ENCODE measurements at regions not wholly inside any gene's neighbourhood (a gene's known extent, or its start where the extent isn't known, plus 50 kb on each side); places are given as distances from the start of the nearest gene placed in this dataset.

DNA sequence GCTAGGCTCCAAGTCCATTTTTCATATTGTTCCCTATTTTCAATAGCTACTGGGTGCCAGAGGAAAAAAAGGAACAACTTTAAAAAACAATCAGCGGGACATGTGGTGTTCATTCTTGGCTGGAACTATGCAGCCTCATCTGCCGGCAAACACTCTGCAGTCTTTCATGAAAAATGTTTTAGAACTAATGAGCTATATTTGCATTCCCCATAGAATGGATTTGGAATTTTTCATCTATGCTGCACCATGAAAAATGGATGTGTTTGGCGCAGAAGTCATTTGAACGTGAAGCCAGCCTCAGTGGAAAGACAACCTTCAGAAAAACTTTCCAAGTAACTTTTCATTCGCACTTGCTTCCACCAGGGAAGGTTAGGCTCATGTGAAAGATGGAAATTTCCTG lies 270.5 kb downstream of the SKAP2 start:
- TF ChIP-seq POLR2A (IDR thresholded peaks at IDR 0.05) (no peak), CTCF (IDR thresholded peaks at IDR 0.05 in 8 of 11, conservative IDR thresholded peaks at IDR 0.05 in 3 of 11) (no peak), POLR2AphosphoS5 (IDR thresholded peaks at IDR 0.05) (no peak)

All from spleen (tissue), 7 donors.